ENCODE measurements at regions not wholly inside any gene's neighbourhood (a gene's known extent, or its start where the extent isn't known, plus 50 kb on each side); places are given as distances from the start of the nearest gene placed in this dataset.
"Not testable (repeated sequence)": the region's sequence is repeated elsewhere in the genome, so short reads cannot be mapped to it uniquely, and the experiment has no call there.

- TF ChIP-seq, protein P1, sequence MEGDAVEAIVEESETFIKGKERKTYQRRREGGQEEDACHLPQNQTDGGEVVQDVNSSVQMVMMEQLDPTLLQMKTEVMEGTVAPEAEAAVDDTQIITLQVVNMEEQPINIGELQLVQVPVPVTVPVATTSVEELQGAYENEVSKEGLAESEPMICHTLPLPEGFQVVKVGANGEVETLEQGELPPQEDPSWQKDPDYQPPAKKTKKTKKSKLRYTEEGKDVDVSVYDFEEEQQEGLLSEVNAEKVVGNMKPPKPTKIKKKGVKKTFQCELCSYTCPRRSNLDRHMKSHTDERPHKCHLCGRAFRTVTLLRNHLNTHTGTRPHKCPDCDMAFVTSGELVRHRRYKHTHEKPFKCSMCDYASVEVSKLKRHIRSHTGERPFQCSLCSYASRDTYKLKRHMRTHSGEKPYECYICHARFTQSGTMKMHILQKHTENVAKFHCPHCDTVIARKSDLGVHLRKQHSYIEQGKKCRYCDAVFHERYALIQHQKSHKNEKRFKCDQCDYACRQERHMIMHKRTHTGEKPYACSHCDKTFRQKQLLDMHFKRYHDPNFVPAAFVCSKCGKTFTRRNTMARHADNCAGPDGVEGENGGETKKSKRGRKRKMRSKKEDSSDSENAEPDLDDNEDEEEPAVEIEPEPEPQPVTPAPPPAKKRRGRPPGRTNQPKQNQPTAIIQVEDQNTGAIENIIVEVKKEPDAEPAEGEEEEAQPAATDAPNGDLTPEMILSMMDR (IDR thresholded peaks at IDR 0.05; ENCODE audit: low read length) = not testable (repeated sequence)
- TF ChIP-seq EZH2 (IDR thresholded peaks at IDR 0.05; ENCODE audit: borderline replicate concordance, low read length) = not testable (repeated sequence)
These were observed 82.1 kb upstream of the ATP12A start for GRCh38 chr13:24597906-24598670.
